ENCODE measurements at regions not wholly inside any gene's neighbourhood (a gene's known extent, or its start where the extent isn't known, plus 50 kb on each side); places are given as distances from the start of the nearest gene placed in this dataset.

GRCh38 chrX:102067966-102068723 lies 57.3 kb upstream of the TCEAL2 start:
- DNase-seq: peak in 8 of 56 donors; percentile 0 to 39 (median 0)

GRCh38 chrX:102063445-102064074 lies 61.9 kb upstream of the TCEAL2 start:
- no peak for DNase-seq

- DNase-seq: no peak
These were observed 81.0 kb upstream of the TCEAL2 start for GRCh38 chrX:102044496-102044895.

GRCh38 chrX:102043380-102043779 lies 82.1 kb upstream of the TCEAL2 start:
- DNase-seq: no peak

DNA sequence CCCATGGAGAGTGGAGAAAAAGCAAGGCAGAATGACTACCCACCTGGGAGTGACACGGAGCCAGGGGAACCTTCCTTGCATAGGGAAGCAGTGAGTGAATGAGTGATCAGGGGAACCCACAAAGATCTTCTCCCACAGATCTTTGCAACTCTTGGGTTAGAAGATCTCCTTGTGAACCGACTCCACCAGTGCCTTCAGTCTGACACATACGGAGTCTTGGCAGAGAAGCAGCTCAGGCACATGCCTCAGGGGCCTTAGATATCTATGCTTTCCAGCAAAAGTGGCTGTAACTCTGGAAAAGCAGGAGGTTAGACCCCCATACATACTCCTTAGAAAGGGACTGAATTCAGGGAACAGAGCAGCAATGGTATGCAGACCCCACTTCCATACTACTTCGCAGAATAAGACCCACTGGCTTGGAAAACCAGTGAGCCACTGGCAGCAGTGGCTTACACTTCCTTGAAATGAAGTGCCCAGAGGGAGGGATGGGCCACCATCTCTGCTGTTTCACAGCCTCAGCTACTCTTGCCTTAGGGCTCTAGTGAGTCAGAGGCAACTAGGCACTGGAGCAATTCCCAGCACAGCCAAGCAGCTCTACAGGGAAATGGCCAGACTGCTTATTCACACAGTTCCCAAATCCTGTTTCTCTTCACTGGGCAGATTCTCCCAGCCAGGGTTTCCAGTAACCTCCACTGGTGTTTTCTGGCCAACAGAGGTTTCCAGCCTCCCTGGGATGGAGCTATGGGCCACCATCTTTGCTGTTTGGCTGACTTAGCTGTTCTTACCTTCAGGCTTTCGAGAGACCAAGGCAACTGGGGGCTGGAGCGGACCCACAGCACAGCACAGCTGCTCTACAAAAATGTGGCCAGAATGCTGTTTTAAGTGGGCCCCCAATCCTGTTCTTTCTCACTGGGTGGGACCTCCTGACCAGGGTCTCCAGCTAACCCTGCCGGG lies 82.8 kb upstream of the TCEAL2 start:
- no peak for DNase-seq

GRCh38 chrX:102029026-102029425 lies 96.5 kb upstream of the TCEAL2 start:
- DNase-seq: no peak

GRCh38 chrX:102018208-102018607 lies 86.4 kb upstream of the ZMAT1 start:
- DNase-seq: no peak

- no peak for DNase-seq
These were observed 77.1 kb upstream of the ZMAT1 start for GRCh38 chrX:102008901-102009300.

- no peak for DNase-seq
These were observed 68.1 kb upstream of the ZMAT1 start for GRCh38 chrX:101999644-102000539.

- no peak for DNase-seq
These were observed 61.5 kb upstream of the ZMAT1 start for GRCh38 chrX:101993335-101993734.

DNA sequence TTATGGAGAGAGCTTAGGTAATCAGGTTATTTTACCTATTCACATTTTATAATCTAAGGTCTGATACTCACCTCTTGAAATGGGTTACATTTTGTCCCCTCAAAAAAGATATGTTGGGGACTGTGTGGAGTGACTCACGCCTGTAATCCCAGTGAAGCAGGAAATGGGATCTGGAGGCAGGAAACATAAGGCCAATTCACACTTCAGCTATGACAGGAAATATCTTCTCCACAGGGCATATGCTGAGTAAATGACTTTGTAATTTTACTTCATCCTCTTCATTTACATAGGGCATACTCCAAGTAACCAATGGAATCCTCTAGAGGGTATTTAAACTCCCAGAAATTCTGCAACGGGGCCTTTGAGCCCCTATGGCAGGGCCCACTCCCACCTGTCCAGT lies 54.8 kb upstream of the ZMAT1 start:
- no peak for DNase-seq

Data from amygdala (tissue), 56 donors.